Pons (tissue), 1 donor: ENCODE measurements at regions not wholly inside any gene's neighbourhood (a gene's known extent, or its start where the extent isn't known, plus 50 kb on each side); places are given as distances from the start of the nearest gene placed in this dataset.

Experiments used
- DNase-seq: peaks from one replicate; pipeline ENCODE4 v3.0.0-alpha.2; 2016; ENCODE audit warnings: low spot score

DNA sequence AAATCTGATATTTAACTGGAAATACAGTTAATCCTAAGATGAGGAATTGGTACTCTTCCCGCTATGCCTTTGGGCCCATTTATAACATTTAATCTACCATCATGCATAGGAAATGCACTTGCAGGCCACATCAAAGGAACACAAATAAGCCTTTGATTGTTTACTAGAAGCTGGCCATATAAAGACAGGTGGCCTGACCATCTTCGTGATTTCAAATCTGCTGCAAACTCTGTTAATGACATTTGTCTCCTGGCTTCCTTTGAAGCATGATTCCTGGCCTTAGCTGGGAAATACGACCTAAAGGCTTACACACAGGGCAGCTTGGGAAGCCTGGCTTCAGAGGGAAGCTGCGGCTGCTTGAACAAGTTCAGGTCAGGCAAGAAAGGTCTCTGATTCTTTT lies 552.1 kb downstream of the CDH26 start:
- no peak for DNase-seq

DNA sequence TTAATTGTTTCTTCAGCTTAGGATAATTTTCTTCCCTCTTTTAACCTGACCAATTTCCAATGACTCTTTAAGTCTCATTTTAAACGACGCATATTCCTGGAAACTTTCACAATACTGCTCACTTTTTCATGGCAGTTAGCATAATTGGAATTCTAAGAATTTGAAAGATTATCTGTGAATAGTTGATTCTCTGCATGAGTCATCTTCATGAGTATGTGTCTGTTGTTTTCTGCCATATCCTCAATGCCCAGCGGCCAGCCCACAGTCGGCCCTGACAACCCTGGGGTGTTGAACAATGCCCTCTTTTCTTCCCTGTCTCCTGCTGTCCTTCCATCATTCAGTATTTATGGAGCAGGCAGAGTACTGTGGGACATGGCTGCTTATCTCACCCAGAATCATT lies 554.2 kb downstream of the CDH26 start:
- DNase-seq: peak; percentile 86

GRCh38 chr20:60513141-60513540 lies 554.9 kb downstream of the CDH26 start:
- no peak for DNase-seq

- DNase-seq: no peak
Measured at GRCh38 chr20:60516442-60516841, 558.2 kb downstream of the CDH26 start.

- DNase-seq: no peak
Measured at GRCh38 chr20:60518022-60518421, 559.8 kb downstream of the CDH26 start.

- no peak for DNase-seq
Measured at GRCh38 chr20:60525397-60525796, 567.2 kb downstream of the CDH26 start.

- no peak for DNase-seq
Measured at GRCh38 chr20:60527656-60528055, 569.4 kb downstream of the CDH26 start.

GRCh38 chr20:60528141-60528540 lies 569.9 kb downstream of the CDH26 start:
- no peak for DNase-seq

- no peak for DNase-seq
Measured at GRCh38 chr20:60529149-60529548, 570.9 kb downstream of the CDH26 start.

GRCh38 chr20:60535211-60535610 lies 577.0 kb downstream of the CDH26 start:
- no peak for DNase-seq

GRCh38 chr20:60540591-60540990 lies 582.4 kb downstream of the CDH26 start:
- no peak for DNase-seq

DNA sequence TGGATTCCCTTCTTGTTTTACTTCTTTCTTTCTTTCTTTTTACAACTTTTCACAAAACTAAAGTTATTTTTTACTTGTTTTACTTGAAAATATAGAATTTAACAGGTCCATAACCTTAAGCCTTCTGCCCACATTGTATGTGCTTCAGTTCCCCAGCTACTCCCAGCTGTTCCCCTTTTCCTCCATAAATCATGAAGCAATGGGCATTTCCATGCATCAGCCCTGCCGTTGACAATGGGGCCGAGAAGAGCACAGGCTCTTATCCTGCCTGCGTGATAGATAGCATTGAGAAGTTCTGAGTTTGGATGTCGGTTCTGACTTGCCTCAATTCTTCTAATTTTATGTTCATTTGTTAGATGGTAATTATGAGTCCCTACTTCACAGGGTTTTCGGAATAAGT lies 583.8 kb downstream of the CDH26 start:
- no peak for DNase-seq

- no peak for DNase-seq
Measured at GRCh38 chr20:60543598-60543997, 585.4 kb downstream of the CDH26 start.

- DNase-seq: no peak
Measured at GRCh38 chr20:60553095-60553494, 594.9 kb downstream of the CDH26 start.

DNA sequence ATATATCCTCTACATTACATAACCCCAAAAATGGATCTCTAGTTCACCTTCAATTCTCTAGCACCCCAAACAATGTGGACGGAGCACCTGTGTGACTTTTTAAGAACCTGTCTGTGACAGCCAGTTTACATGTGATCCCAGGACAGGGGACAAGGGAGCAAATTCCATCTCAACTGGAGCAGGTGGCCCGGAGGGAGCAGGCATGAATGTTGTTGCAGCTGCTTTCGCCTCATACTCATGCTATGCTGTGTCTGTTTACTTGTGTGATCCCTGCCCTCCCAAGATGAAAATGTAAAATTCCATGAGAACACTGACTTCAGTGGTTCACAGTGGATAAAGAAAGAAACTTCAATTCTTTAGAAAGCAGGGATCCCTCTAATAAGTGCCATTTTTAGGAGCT lies 600.3 kb downstream of the CDH26 start:
- DNase-seq: no peak

DNA sequence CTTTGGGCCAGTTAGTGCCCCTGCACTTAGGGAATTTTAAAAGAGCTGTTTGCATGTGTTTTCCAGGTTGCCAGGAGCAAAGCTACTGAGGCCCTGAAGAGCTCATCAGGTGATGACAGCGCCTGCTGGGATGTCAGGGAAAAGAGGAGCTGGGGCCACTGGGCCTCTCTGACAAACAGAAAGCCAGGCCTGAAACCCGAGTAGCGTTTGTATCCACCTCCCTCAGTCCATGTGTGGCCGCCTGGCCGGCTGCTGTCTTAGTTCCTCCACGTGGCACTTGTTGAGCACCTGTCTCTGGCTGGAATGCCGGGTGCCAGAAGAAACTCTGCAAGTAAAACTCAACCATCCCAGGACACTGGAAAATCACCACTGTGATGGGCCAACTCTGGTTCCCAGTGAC lies 601.2 kb downstream of the CDH26 start:
- no peak for DNase-seq

GRCh38 chr20:60561052-60561451 lies 602.8 kb downstream of the CDH26 start:
- DNase-seq: no peak

DNA sequence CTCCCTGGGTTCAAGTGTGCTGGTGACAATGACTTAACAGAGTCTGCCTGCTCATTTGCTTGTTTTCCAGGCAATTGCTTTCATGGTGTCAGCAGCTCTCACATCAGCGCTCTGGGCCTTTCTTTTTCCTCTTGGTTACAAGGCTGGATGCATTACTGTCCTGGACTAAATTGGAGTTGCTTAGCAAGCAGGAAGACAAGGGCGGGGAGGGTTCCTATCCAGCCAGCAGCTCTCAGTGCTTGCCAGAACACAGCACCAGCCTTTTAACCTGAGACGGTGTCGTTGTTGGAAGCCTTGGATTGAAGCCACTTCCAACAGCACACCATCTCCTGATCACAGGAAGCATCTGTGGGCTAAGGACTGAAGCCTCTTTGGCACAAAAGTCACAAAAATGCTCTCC lies 606.9 kb downstream of the CDH26 start:
- peak; percentile 6 for DNase-seq

DNA sequence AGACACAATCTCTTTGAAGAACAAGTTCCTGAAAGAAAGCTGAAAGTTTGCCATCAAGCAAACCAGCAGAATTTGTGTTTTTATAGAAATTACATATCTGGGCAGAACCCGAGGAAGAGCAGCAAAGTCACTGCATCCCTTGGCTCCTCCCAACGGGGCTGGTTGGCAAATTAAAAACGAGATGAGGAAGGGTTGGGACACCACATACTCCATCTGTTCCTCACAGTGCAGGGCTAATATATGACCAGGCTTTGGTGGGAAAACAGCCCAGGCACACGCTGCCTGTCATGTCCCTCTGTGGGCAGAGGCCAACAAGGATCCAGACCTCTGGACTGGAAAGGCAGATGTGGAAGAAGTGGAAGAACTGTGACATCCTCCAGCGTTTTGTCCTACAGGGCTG lies 607.3 kb downstream of the CDH26 start:
- no peak for DNase-seq

DNA sequence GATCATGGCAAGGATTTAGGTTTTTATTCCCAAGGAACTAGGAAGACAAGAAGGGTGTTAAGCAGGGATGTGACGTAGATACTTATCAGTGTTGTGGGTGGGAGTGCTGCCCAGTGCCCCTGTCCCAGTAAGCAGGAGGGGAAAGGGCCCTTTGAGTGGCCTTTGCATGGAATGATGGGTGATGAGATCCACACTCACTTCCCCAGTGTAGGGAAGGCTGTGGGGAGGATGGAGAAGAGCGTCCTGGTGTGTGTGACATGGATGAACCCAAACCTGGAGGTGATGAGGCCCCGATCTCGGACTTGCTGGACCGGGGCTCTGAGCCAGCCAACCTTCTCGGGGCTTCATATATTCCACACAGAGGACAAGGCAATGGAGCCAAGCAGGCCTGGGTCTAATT lies 610.9 kb downstream of the CDH26 start:
- DNase-seq: no peak

GRCh38 chr20:60570481-60571277 lies 612.5 kb downstream of the CDH26 start:
- DNase-seq: no peak

GRCh38 chr20:60573003-60573680 lies 614.9 kb downstream of the CDH26 start:
- peak; percentile 19 for DNase-seq

DNA sequence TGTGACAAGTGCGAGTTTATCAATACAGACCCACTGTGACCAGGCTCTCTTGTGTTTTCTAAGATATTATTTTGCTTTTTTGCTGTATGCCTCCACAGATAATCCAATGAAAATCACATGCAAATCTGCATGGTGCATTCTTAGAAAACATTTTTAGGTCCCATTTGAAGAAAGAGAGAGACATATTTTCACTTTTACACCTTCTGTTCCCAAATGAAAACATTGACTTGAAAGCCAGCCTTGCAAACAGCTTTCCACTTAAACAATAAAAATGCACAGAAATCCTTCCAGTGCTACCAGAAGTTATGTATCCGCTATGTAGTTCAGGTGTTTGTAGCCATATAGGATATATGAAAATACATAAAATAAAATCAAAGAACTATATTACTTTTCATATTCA lies 618.0 kb downstream of the CDH26 start:
- no peak for DNase-seq
